K562 (cell line): ENCODE measurements at regions not wholly inside any gene's neighbourhood (a gene's known extent, or its start where the extent isn't known, plus 50 kb on each side); places are given as distances from the start of the nearest gene placed in this dataset.

ENCODE experiments used
- ATAC-seq: fragments of 200-7000 bp; cut with Tn5 transposase; 3 replicates; pipeline ENCODE4 v1.9.1; 2020; ENCODE audit warnings: moderate library complexity
- BruUV-seq: library from RNA; stranded (reverse); fragments of 400-500 nt; replicated peaks from 2 replicates; lab custom pipeline; 2021; lab: Mats Ljungman, UMichigan
- CTCF ChIA-PET: fragments of 300-600 bp; formaldehyde crosslinking; extraction: SDS; loops from one replicate; lab custom pipeline; 2021; ENCODE audit warnings: low intra/inter-chr PET ratio; lab: Yijun Ruan, JAX
- POLR2A ChIA-PET: fragments of 300-600, 350-650 bp; sonication (Branson Sonifier 250); formaldehyde crosslinking; extraction: SDS; loops from one replicate; lab custom pipeline; 2021; ENCODE audit warnings: antibody characterized with exemption, inconsistent platforms; lab: Yijun Ruan, JAX
- DNase-seq, 4 experiments: peaks; one replicate each; pipeline versions ENCODE4 v3.0.0 to v3.0.0-alpha.2; 2011 to 2018; ENCODE audit warnings: low spot score in 3 of 4, mixed read lengths in 3 of 4; ENCODE audit errors: extremely low read depth in 1 of 4
- FAIRE-seq: peaks from 2 replicates; lab custom pipeline; 2011; peaks lifted over from hg19 to GRCh38; lab: Jason Lieb, UNC
- H2AFZ ChIP-seq: 2 replicates; pipeline ENCODE4 v1.6.0; 2011; ENCODE audit warnings: low read depth, low read length, control low read depth, inconsistent platforms
- H3K27ac ChIP-seq: fragments of 200-600 bp; 3 replicates; pipeline ENCODE4 v1.8.0; 2011; ENCODE audit warnings: low read depth, mild to moderate bottlenecking, control low read depth, inconsistent platforms, low read length, moderate library complexity, mixed read lengths; ENCODE audit errors: extremely low read depth
- H3K27me3 ChIP-seq, 2 experiments: fragments of 300-600 bp in 1 of 2; 2 replicates in 1 of 2; 3 replicates in 1 of 2; pipeline versions ENCODE4 v1.6.0 to v1.8.0; 2011; ENCODE audit warnings: inconsistent platforms in 2 of 2, low read length in 2 of 2, mild to moderate bottlenecking in 1 of 2, mixed read lengths in 1 of 2, moderate library complexity in 1 of 2; ENCODE audit not compliant: control insufficient read depth in 2 of 2, insufficient read depth in 2 of 2
- H3K36me3 ChIP-seq: fragments of 300-600 bp; 3 replicates; pipeline ENCODE4 v1.8.0; 2011; ENCODE audit warnings: mild to moderate bottlenecking, low read length, inconsistent platforms; ENCODE audit not compliant: control insufficient read depth, insufficient read depth
- H3K4me1 ChIP-seq, 2 experiments: fragments of 200-600 bp in 1 of 2; replicated peaks in 1 of 2; 2 replicates in 1 of 2; 3 replicates in 1 of 2; pipeline versions ENCODE4 v1.5.1 to v1.8.0; 2011; ENCODE audit warnings: inconsistent platforms in 2 of 2, low read length in 2 of 2, mild to moderate bottlenecking in 1 of 2, mixed read lengths in 1 of 2, moderate library complexity in 1 of 2; ENCODE audit not compliant: control insufficient read depth in 2 of 2, insufficient read depth in 2 of 2
- H3K4me2 ChIP-seq: 2 replicates; pipeline ENCODE4 v1.6.1; 2011; ENCODE audit warnings: low read length, control low read depth, inconsistent platforms, mixed read lengths; ENCODE audit not compliant: insufficient read depth
- H3K4me3 ChIP-seq: fragments of 200-600 bp; sonication (generic), shearing (Covaris generic); 2 replicates; pipeline ENCODE4 v1.5.1; 2016; ENCODE audit warnings: control low read depth, inconsistent platforms
- H3K79me2 ChIP-seq: fragments of 200-600 bp; 3 replicates; pipeline ENCODE4 v1.8.0; 2011; ENCODE audit warnings: low read length, inconsistent platforms; ENCODE audit not compliant: control insufficient read depth, insufficient read depth
- H3K9ac ChIP-seq, 2 experiments: 2 replicates each; pipeline versions ENCODE4 v1.6.0 to v1.6.1; 2011; ENCODE audit warnings: low read depth in 2 of 2, low read length in 2 of 2, control low read depth in 1 of 2, inconsistent platforms in 1 of 2, mild to moderate bottlenecking in 1 of 2, mixed read lengths in 1 of 2; ENCODE audit not compliant: insufficient read depth in 1 of 2
- H3K9me1 ChIP-seq: one replicate; pipeline ENCODE4 v1.6.0; 2011; ENCODE audit warnings: inconsistent platforms, mild to moderate bottlenecking, low read length, moderate library complexity; ENCODE audit not compliant: control insufficient read depth, insufficient read depth
- H3K9me3 ChIP-seq: replicated peaks from 2 replicates; pipeline ENCODE4 v1.5.1; 2011; ENCODE audit warnings: low read depth, low read length, inconsistent platforms; ENCODE audit not compliant: control insufficient read depth, insufficient read depth
- H4K20me1 ChIP-seq: replicated peaks from 2 replicates; pipeline ENCODE4 v1.6.1; 2011; ENCODE audit warnings: low read length, inconsistent platforms, mixed read lengths; ENCODE audit not compliant: control insufficient read depth, insufficient read depth
- CBFA2T2 ChIP-seq: fragments of 450-650 bp; conservative IDR thresholded peaks from 2 replicates; pipeline ENCODE4 v1.6.1; 2017; ENCODE audit warnings: mild to moderate bottlenecking
- SP1 ChIP-seq: sonication (generic); formaldehyde crosslinking; IDR thresholded peaks from 2 replicates; pipeline ENCODE4 v1.8.1; 2022; ENCODE audit warnings: mild to moderate bottlenecking, missing genetic modification reagents
- SRSF7 ChIP-seq: fragments of 200-400 bp; formaldehyde crosslinking; optimal IDR thresholded peaks from 2 replicates; pipeline ENCODE3; 2017; ENCODE audit warnings: mild to moderate bottlenecking, low read depth, low read length
- ZBTB7A ChIP-seq: IDR thresholded peaks from 2 replicates; pipeline ENCODE4 v1.6.1; 2011; ENCODE audit warnings: low read depth, mild to moderate bottlenecking, low read length, moderate library complexity, borderline replicate concordance; ENCODE audit not compliant: control insufficient read depth
- WGBS: fragments of 100-300 bp; shearing (Covaris generic); methylation state at CpG from one replicate; pipeline ENCODE4 v1.1.6; 2016; ENCODE audit warnings: low coverage, mixed read lengths; ENCODE audit not compliant: insufficient coverage; ENCODE audit errors: missing lambda C conversion rate; 5-methylcytosine and 5-hydroxymethylcytosine counted together
- in situ Hi-C: fragments of 300-500 bp; cut with MboI; formaldehyde crosslinking; loops from 4 replicates; pipeline ENCODE4 v1.15.0; 2018; ENCODE audit warnings: inconsistent platforms, mixed read lengths
- intact Hi-C: fragments of 100-400 bp; cut with micrococcal nuclease; formaldehyde crosslinking; loops from 2 replicates; pipeline ENCODE4 v1.14.2; 2022
- TF ChIP-seq, protein P1 (sequence below): sonication (generic); formaldehyde crosslinking; IDR thresholded peaks from 2 replicates; pipeline ENCODE4 v1.8.0; 2022; ENCODE audit warnings: mild to moderate bottlenecking, low read depth, missing genetic modification reagents

DNA sequence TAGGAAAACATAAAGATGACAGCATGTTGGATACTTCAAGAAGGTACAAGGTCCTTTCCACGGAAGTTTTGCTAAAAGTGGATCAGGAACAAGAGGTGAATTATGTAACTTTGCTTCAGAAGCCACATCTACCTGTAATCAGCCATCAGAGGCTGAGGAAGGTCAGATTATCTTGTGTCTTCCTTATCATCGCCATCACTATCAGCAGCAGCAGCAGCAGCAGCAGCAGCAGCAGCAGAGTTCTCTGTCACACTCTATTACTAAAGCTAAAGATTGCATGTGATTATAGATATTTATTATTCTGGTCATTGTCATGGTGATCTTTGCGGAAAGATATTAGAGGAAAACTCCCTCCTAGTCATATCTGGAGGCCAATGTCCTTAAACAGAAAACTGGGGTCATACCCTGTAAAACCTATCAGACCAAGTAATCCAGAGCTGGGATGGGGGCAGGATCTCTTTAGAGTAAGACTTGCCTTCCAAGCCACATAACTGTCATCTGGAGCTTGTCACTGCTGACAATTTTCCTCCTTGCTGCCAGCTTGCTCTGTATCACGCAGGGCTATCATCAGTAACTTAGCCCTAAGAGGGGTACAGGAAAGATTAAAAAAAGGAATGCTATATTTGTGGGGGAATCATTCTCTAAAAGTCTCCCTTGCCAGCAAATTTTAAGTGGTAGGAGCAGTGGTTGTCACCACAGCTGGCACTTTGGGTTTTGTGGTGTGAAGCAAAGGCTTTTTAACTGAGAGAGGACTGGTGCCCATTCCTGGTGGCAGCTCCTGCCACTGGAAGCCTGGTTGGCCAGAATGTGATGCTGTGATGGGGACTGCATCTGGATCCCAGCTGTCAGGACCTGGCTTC, 130.9 kb upstream of the RASGRP1 start:
- ChIA-PET POLR2A (interaction anchor here (1.0 kb wide), 2 partner anchors 9 to 16 kb away, joined by 3 to 4 read pairs; no protein-coding TSS in a partner anchor), CTCF (no interaction called here)
- H2AFZ ChIP-seq, result no peak overlapping the region
- no peak overlapping the region for H3K9ac ChIP-seq
- no peaks in the 10 kb centered on the region; a peak in 2 of 5 replicates for H3K27me3 ChIP-seq
- WGBS, result 0% methylated on average over 4 of the region's 4 CpGs
- H3K36me3 ChIP-seq, result no peaks in the 10 kb centered on the region
- TF ChIP-seq SRSF7 (no peak), SP1 (CRISPR knock-in tag) (no peak), CBFA2T2 (no peak), ZBTB7A (no peak)
- TF ChIP-seq, protein P1, sequence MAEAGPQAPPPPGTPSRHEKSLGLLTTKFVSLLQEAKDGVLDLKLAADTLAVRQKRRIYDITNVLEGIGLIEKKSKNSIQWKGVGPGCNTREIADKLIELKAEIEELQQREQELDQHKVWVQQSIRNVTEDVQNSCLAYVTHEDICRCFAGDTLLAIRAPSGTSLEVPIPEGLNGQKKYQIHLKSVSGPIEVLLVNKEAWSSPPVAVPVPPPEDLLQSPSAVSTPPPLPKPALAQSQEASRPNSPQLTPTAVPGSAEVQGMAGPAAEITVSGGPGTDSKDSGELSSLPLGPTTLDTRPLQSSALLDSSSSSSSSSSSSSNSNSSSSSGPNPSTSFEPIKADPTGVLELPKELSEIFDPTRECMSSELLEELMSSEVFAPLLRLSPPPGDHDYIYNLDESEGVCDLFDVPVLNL (CRISPR knock-in tag), result no peak
- BruUV-seq, result no TSS peak
- H3K79me2 ChIP-seq, result no peaks in the 10 kb centered on the region
- no peaks in the 10 kb centered on the region for H3K9me1 ChIP-seq
- no peaks in the 10 kb centered on the region for H3K4me1 ChIP-seq
- H3K9me3 ChIP-seq, result no peaks in the 10 kb centered on the region
- no peak overlapping the region for H3K4me2 ChIP-seq
- FAIRE-seq (no peak), ATAC-seq (no peak), DNase-seq (no peak)
- in situ Hi-C loops (loop anchor here (10.0 kb wide), 2 partner anchors 131 to 221 kb away; partner anchors contain the start of gene RASGRP1), intact Hi-C loops (loop anchor here (5.0 kb wide), 1 partner anchor 698 kb away; no protein-coding TSS in a partner anchor)
- no peak overlapping the region for H3K4me3 ChIP-seq
- H3K27ac ChIP-seq, result no peak overlapping the region
- H4K20me1 ChIP-seq, result 0 out of 2 replicates have a peak, but pooled peaks cover 5% of the 10 kb centered on the region
